ENCODE measurements at regions not wholly inside any gene's neighbourhood (a gene's known extent, or its start where the extent isn't known, plus 50 kb on each side); places are given as distances from the start of the nearest gene placed in this dataset.

DNA sequence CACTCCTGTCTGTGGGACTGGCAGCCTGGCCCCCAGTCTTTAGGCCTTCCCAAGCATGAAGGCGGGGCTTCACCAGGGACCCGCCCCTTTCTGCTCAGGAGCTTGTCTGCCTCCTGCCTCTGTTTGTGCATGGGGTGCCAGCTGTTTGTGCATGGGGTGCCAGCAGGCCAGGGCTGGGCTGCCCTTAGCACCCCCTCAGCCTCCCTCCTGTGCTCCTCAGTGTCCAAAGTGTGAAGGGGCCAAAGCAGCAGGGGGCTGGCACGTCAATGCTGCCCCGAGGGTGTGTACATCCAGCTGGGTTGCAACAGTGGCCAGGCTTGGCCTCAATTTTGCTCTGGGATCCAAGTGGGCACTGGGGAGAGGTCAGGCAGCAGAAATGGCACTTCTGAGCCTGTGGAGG, 298.0 kb upstream of the GALNT5 start:
- TF ChIP-seq, protein P1, sequence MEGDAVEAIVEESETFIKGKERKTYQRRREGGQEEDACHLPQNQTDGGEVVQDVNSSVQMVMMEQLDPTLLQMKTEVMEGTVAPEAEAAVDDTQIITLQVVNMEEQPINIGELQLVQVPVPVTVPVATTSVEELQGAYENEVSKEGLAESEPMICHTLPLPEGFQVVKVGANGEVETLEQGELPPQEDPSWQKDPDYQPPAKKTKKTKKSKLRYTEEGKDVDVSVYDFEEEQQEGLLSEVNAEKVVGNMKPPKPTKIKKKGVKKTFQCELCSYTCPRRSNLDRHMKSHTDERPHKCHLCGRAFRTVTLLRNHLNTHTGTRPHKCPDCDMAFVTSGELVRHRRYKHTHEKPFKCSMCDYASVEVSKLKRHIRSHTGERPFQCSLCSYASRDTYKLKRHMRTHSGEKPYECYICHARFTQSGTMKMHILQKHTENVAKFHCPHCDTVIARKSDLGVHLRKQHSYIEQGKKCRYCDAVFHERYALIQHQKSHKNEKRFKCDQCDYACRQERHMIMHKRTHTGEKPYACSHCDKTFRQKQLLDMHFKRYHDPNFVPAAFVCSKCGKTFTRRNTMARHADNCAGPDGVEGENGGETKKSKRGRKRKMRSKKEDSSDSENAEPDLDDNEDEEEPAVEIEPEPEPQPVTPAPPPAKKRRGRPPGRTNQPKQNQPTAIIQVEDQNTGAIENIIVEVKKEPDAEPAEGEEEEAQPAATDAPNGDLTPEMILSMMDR (IDR thresholded peaks at IDR 0.05), result no peak
- Mint-ChIP-seq H3K27me3 (ENCODE audit: insufficient read depth) (no peaks in the 10 kb centered on the region), H3K9me3 (peaks cover 7% of the 10 kb centered on the region; the same call in 1 of the 2 replicates), H3K4me1 (ENCODE audit: low read depth) (no peaks in the 10 kb centered on the region), H3K4me3 (no peak overlapping the region), H3K36me3 (ENCODE audit: low read depth) (no peaks in the 10 kb centered on the region), H3K27ac (no peak overlapping the region)
- DNase-seq, result no peak

DNA sequence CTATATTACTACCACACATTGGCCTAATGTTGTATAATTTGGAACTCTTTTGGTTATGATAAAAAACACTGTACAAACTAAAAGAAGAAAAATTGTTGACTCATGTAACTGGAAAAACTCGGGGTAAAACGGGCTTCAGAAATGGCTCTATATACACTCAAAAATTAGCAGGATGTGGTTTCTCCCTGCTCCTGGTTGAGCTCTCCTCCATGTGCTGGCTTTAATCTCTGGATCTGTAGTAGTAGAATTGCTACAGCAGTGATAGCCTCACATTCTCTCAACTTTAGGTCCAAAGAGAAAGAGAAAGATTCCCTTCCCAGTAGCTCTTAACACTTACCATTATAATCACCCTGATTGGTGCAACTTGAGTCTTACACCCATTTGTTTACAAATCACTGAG, 274.9 kb upstream of the GALNT5 start:
- TF ChIP-seq, protein P1 (IDR thresholded peaks at IDR 0.05), result no peak
- no peaks in the 10 kb centered on the region for H3K27me3 Mint-ChIP-seq (ENCODE audit: insufficient read depth)
- no peak for DNase-seq
- peak overlapping the region; percentile 48; the same call in 1 of the 2 replicates for H3K4me3 Mint-ChIP-seq
- H3K4me1 Mint-ChIP-seq (ENCODE audit: low read depth), result peaks cover 55% of the 10 kb centered on the region
- no peaks in the 10 kb centered on the region for H3K9me3 Mint-ChIP-seq
- H3K27ac Mint-ChIP-seq, result peak overlapping the region; percentile 36; the same call in 1 of the 2 replicates
- H3K36me3 Mint-ChIP-seq (ENCODE audit: low read depth), result no peaks in the 10 kb centered on the region

DNA sequence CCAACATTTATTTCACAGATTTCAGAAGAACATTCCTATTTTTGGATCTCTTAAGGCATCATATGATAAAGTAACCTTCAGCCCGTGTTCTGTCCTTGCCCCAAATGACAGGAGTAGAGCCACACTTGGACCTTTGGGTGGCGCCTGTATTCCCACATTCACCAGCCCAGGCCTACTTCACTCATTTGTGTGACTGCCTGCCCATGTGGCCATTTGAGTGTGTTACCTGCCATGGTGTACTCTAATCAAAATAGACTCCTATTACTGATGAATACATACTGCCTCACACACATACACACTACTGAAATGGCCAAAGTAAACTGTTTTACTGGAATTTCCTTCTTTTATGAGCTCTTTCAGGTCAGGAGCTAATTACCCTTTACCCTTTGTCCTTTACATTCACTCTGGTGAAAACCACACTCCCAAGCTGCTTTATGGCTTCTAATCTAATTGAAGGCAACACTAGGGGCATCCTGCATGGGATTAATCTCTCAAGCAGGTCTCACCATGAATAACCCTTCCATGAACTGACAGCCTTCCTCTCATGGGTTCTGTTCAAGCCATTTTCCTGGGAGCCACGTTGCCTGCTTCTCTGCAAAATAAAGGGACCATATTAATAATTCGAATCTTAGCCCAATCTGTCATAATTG, 271.0 kb upstream of the GALNT5 start:
- Mint-ChIP-seq H3K9me3 (no peaks in the 10 kb centered on the region), H3K4me1 (ENCODE audit: low read depth) (peaks cover 43% of the 10 kb centered on the region), H3K27me3 (ENCODE audit: insufficient read depth) (no peaks in the 10 kb centered on the region), H3K27ac (no peak overlapping the region), H3K36me3 (ENCODE audit: low read depth) (no peaks in the 10 kb centered on the region), H3K4me3 (no peak overlapping the region)
- TF ChIP-seq, protein P1 (IDR thresholded peaks at IDR 0.05), result no peak
- no peak for DNase-seq

DNA sequence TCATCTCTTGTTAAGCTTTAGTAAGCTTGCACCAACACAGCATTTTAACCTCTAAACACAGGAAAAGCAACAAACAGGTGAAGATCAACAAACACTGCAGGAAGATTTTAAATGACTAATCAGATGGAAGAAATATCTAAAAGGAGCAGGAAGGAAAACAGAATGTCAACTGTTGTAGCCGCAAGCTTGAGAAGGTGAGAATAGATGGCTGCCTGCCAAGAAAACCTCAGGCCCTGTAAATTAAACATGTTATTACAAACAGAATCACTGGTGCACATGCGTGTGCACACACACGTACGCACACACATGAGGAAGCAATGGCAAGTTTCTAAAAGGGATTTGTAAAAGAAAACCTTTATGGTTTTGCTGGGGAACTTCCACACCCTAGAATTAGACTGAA, 257.8 kb upstream of the GALNT5 start:
- Mint-ChIP-seq H3K4me3 (no peak overlapping the region), H3K27ac (no peak overlapping the region), H3K27me3 (ENCODE audit: insufficient read depth) (peaks cover 2% of the 10 kb centered on the region; the same call in 1 of the 2 replicates), H3K9me3 (no peaks in the 10 kb centered on the region; the same call in 1 of the 2 replicates), H3K4me1 (ENCODE audit: low read depth) (no peaks in the 10 kb centered on the region; the same call in 1 of the 2 replicates), H3K36me3 (ENCODE audit: low read depth) (no peaks in the 10 kb centered on the region)
- TF ChIP-seq, protein P1 (IDR thresholded peaks at IDR 0.05), result no peak
- no peak for DNase-seq

DNA sequence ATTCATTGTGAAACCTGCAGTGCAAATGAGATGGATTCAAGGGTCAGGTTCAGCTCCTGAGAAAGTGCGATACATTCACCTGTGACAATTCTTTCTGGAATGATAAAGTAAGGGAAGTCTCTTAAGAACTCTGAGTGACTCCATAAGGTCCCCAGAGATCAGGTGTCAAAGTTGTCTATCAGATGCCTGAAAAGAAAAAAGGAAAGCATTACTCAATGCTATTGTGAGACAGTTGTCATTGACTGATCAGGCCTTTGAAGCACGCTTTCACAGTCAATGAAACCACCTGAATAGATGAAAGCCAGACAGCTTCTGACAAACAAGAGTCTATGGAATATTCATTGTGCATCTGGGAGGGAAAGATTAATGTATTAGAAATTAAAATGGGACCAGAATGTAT, 252.7 kb upstream of the GALNT5 start:
- TF ChIP-seq, protein P1 (IDR thresholded peaks at IDR 0.05), result no peak
- H3K4me1 Mint-ChIP-seq (ENCODE audit: low read depth), result no peaks in the 10 kb centered on the region; the same call in 1 of the 2 replicates
- peaks cover 2% of the 10 kb centered on the region for H3K27me3 Mint-ChIP-seq (ENCODE audit: insufficient read depth)
- H3K36me3 Mint-ChIP-seq (ENCODE audit: low read depth), result no peaks in the 10 kb centered on the region; the same call in 1 of the 2 replicates
- no peak overlapping the region for H3K4me3 Mint-ChIP-seq
- H3K9me3 Mint-ChIP-seq, result no peaks in the 10 kb centered on the region; the same call in 1 of the 2 replicates
- no peak for DNase-seq
- no peak overlapping the region for H3K27ac Mint-ChIP-seq
